ENCODE measurements at regions not wholly inside any gene's neighbourhood (a gene's known extent, or its start where the extent isn't known, plus 50 kb on each side); places are given as distances from the start of the nearest gene placed in this dataset.

DNA sequence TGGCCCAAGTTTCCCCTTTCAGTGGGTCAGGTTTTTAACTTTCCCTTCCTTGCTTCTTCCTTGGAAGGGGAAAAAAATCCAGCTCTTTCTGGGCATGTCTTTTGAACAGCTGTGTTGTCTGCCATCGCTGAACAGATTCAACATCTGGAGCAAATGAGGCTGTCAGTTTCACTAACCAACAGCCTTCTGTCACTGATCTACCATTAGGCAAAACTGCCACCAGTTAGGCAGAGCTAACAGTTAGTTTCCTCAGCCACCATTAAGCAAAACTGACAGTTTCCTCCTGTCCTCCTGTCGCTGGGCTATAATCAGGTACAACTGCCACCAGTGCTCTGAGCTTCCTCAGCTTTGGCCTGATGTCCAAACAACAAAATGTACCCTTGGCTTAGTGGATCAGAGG, 81.9 kb downstream of the NPTX2 start:
- Mint-ChIP-seq H3K36me3 (ENCODE audit: low read depth) (no peaks in the 10 kb centered on the region), H3K4me3 (no peak overlapping the region), H3K9me3 (peaks cover 10% of the 10 kb centered on the region; the same call in 1 of the 2 replicates), H3K27ac (no peak overlapping the region), H3K4me1 (ENCODE audit: low read depth) (no peaks in the 10 kb centered on the region), H3K27me3 (ENCODE audit: insufficient read depth) (peaks cover 2% of the 10 kb centered on the region)
- no peak for DNase-seq
- TF ChIP-seq, protein P1, sequence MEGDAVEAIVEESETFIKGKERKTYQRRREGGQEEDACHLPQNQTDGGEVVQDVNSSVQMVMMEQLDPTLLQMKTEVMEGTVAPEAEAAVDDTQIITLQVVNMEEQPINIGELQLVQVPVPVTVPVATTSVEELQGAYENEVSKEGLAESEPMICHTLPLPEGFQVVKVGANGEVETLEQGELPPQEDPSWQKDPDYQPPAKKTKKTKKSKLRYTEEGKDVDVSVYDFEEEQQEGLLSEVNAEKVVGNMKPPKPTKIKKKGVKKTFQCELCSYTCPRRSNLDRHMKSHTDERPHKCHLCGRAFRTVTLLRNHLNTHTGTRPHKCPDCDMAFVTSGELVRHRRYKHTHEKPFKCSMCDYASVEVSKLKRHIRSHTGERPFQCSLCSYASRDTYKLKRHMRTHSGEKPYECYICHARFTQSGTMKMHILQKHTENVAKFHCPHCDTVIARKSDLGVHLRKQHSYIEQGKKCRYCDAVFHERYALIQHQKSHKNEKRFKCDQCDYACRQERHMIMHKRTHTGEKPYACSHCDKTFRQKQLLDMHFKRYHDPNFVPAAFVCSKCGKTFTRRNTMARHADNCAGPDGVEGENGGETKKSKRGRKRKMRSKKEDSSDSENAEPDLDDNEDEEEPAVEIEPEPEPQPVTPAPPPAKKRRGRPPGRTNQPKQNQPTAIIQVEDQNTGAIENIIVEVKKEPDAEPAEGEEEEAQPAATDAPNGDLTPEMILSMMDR (IDR thresholded peaks at IDR 0.05), result no peak

DNA sequence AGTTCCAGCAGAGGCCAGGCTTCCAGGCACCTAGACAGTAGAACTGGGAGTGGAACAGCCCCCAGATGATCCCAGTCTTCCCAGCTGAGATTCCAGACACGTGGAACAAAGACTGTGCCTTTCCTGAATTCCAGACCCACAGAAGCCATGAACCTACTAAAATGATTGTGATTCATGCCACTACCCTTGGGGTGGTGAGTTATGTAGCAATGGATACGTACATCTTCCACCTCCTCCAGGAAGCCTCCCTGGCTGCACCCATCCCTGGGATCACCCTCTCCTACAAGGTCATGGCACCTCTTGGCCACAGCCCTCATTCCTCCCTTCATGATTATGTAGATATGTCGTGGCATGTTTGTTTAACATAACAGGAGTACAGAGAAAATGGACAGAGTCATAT, 83.4 kb downstream of the NPTX2 start:
- peaks cover 10% of the 10 kb centered on the region; the same call in 1 of the 2 replicates for H3K9me3 Mint-ChIP-seq
- H3K27ac Mint-ChIP-seq, result no peak overlapping the region
- H3K27me3 Mint-ChIP-seq (ENCODE audit: insufficient read depth), result peaks cover 2% of the 10 kb centered on the region
- TF ChIP-seq, protein P1 (IDR thresholded peaks at IDR 0.05), result no peak
- H3K4me3 Mint-ChIP-seq, result no peak overlapping the region
- H3K4me1 Mint-ChIP-seq (ENCODE audit: low read depth), result no peaks in the 10 kb centered on the region
- no peaks in the 10 kb centered on the region for H3K36me3 Mint-ChIP-seq (ENCODE audit: low read depth)
- no peak for DNase-seq

DNA sequence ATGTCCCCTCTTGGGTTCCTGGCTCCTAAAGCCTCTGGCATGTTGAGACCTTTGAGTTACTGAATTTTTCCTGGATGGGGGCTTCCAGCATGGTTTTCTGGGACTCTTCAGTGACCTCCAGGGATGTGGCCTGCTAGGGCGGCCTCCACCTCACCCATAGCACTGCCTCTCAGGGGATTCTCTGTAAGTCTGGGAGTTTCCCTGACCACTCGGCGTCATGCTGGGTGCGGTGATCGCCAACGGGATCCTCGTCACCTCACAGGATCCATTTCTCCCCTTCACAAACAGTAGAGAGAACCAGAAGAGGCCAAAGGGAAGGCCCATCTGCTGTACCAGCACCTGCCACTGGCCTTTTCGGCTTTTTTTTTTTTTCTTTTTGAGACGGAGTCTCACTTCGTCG, 84.3 kb downstream of the NPTX2 start:
- Mint-ChIP-seq H3K4me3 (no peak overlapping the region), H3K36me3 (ENCODE audit: low read depth) (no peaks in the 10 kb centered on the region), H3K4me1 (ENCODE audit: low read depth) (no peaks in the 10 kb centered on the region), H3K27ac (no peak overlapping the region), H3K27me3 (ENCODE audit: insufficient read depth) (peaks cover 3% of the 10 kb centered on the region), H3K9me3 (peaks cover 10% of the 10 kb centered on the region; the same call in 1 of the 2 replicates)
- TF ChIP-seq, protein P1 (IDR thresholded peaks at IDR 0.05), result no peak
- no peak for DNase-seq

DNA sequence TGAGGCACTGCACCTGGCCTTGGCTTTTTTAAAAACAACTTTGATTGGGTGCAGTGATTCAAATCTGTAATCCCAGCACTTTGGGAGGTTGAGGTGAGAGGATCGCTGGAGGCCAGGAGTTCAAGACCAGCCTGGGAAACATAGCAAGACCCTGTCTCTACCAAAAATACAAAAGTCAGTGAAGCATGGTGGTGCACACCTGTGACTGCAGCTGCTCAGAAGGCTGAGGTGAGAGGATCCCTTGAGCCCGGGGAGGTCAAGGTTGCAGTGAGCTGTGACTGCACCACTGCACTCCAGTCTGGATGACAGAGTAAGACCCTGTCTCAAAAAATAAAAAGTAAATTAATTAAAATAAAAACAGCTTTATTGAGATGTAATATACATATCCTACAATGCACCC, 84.9 kb downstream of the NPTX2 start:
- Mint-ChIP-seq H3K36me3 (ENCODE audit: low read depth) (no peaks in the 10 kb centered on the region), H3K27ac (no peak overlapping the region), H3K27me3 (ENCODE audit: insufficient read depth) (peaks cover 6% of the 10 kb centered on the region), H3K4me3 (no peak overlapping the region), H3K4me1 (ENCODE audit: low read depth) (no peaks in the 10 kb centered on the region), H3K9me3 (peaks cover 8% of the 10 kb centered on the region; the same call in 1 of the 2 replicates)
- no peak for DNase-seq
- TF ChIP-seq, protein P1 (IDR thresholded peaks at IDR 0.05), result no peak

DNA sequence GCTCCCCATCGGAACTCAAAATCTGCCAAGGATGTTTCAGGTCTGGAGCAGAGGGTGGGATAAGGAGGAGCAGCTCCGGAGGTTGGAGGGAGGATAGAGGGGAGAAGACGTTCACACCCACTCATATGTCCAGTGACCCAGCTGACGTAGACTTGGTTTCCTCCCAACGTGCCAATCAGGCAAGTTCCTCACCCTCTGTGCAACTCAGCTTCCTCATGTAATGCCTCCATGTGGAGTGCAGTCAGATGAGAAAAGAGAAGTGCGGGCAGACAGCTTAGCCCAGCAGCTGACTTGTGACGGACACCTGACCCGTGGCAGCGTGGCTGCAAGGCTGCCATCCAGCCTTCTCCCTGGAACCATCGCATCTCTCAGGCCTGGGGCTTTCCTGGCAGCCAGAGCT, 86.8 kb downstream of the NPTX2 start:
- Mint-ChIP-seq H3K9me3 (no peaks in the 10 kb centered on the region), H3K27me3 (ENCODE audit: insufficient read depth) (peaks cover 6% of the 10 kb centered on the region), H3K4me3 (no peak overlapping the region), H3K4me1 (ENCODE audit: low read depth) (no peaks in the 10 kb centered on the region), H3K36me3 (ENCODE audit: low read depth) (no peaks in the 10 kb centered on the region), H3K27ac (no peak overlapping the region)
- no peak for DNase-seq
- TF ChIP-seq, protein P1 (IDR thresholded peaks at IDR 0.05), result no peak

DNA sequence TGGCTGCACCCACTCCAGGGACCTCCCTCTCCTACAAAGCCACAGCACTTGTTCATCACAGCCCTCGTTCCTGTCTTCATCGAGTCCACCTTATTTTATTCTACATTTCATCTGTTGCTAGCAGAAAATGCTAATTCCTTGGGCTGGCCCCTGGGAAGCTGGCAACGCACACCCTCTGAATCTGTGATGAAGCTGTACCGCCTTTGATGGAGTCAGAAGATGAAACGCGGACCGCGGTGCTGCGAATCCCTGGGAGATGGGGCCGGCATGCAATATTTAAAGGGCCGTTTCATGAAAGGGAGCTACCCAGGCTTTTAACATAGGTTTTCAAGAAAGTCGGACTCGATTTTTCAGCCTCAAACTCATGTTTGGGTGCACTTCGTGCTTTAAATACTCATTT, 88.5 kb downstream of the NPTX2 start:
- H3K4me3 Mint-ChIP-seq, result no peak overlapping the region
- DNase-seq, result no peak
- TF ChIP-seq, protein P1 (IDR thresholded peaks at IDR 0.05), result no peak
- peaks cover 6% of the 10 kb centered on the region for H3K27me3 Mint-ChIP-seq (ENCODE audit: insufficient read depth)
- H3K4me1 Mint-ChIP-seq (ENCODE audit: low read depth), result no peaks in the 10 kb centered on the region
- H3K9me3 Mint-ChIP-seq, result no peaks in the 10 kb centered on the region
- no peak overlapping the region for H3K27ac Mint-ChIP-seq
- no peaks in the 10 kb centered on the region for H3K36me3 Mint-ChIP-seq (ENCODE audit: low read depth)
